Prostate gland (tissue), 2 donors: ENCODE measurements at regions not wholly inside any gene's neighbourhood (a gene's known extent, or its start where the extent isn't known, plus 50 kb on each side); places are given as distances from the start of the nearest gene placed in this dataset.

Experiments
- CTCF ChIP-seq, 4 experiments: fragments of 200-600 bp in 2 of 4; fragments of 450-650 bp in 2 of 4; sonication (generic) in 2 of 4; IDR thresholded peaks; 1 replicate in 3 of 4; 2 replicates in 1 of 4; pipeline ENCODE4 v1.5.1; 2016 to 2019; ENCODE audit warnings: antibody characterized with exemption in 4 of 4, mild to moderate bottlenecking in 2 of 4, moderate library complexity in 2 of 4
- POLR2A ChIP-seq: fragments of 450-650 bp; IDR thresholded peaks from one replicate; pipeline ENCODE4 v1.6.1; 2016; ENCODE audit warnings: antibody characterized with exemption, mild to moderate bottlenecking
- POLR2AphosphoS5 ChIP-seq: sonication (generic); formaldehyde crosslinking; IDR thresholded peaks from one replicate; pipeline ENCODE4 v1.6.1; 2017; ENCODE audit warnings: antibody characterized with exemption

- TF ChIP-seq CTCF (IDR thresholded peaks at IDR 0.05) (no peak), POLR2A (no peak), POLR2AphosphoS5 (no peak)
Observed at GRCh38 chr13:22017226-22017625, 346.4 kb downstream of the FGF9 start.
